Activated naive CD4-positive, alpha-beta T cell treated with anti-CD3 and anti-CD28 coated beads for 36 hours (primary cell): ENCODE measurements at regions not wholly inside any gene's neighbourhood (a gene's known extent, or its start where the extent isn't known, plus 50 kb on each side); places are given as distances from the start of the nearest gene placed in this dataset.

Experiments used
- CTCF ChIA-PET: fragments of 350-600 bp; sonication (Branson Sonifier 250); formaldehyde crosslinking; loops from one replicate; lab custom pipeline; 2021; ENCODE audit warnings: antibody characterized with exemption; lab: Charles Lee
- DNase-seq: peaks from one replicate; pipeline ENCODE4 v3.0.0-alpha.2; 2020
- H3K27ac Mint-ChIP-seq: one replicate; pipeline ENCODE4 v1.8.0; 2021; ENCODE audit warnings: mild to moderate bottlenecking, mixed read lengths
- H3K27me3 Mint-ChIP-seq: one replicate; pipeline ENCODE4 v1.8.0; 2021; ENCODE audit warnings: low read depth, mixed read lengths
- H3K36me3 Mint-ChIP-seq: one replicate; pipeline ENCODE4 v1.8.0; 2021; ENCODE audit warnings: low read depth, mixed read lengths
- H3K4me1 Mint-ChIP-seq: one replicate; pipeline ENCODE4 v1.8.0; 2021; ENCODE audit warnings: low read depth, mixed read lengths
- H3K4me3 Mint-ChIP-seq: one replicate; pipeline ENCODE4 v1.8.0; 2021; ENCODE audit warnings: mild to moderate bottlenecking, moderate library complexity, mixed read lengths
- H3K9me3 Mint-ChIP-seq: one replicate; pipeline ENCODE4 v1.8.0; 2021; ENCODE audit warnings: mixed read lengths
- intact Hi-C: fragments of 100-400 bp; cut with micrococcal nuclease; formaldehyde crosslinking; loops from one replicate; pipeline ENCODE4 v1.15.1; 2023

DNA sequence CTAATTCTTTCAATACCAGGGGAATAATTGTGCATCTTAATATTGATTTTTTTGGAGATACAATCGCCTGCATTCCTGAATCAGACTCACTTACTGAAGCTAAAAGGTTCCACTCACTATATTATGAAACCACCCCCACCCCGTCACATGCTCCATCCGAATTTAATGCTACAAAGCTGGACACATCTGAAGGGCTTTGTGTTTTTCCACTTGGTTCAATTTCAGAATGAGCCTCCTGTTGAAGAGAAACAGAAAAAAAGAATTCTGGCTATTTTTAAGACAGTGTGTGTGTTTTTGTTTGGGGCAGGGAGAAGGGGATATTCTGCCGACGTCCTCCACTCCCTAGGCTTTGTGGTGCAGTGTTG lies 165.5 kb upstream of the TBX20 start:
- CTCF ChIA-PET, result interaction anchor here (1.4 kb wide), 1 partner anchor 101 kb away, joined by 4 read pairs; no protein-coding TSS in a partner anchor
- Mint-ChIP-seq H3K4me3 (no peak overlapping the region), H3K27me3 (peaks cover 15% of the 10 kb centered on the region), H3K9me3 (no peaks in the 10 kb centered on the region), H3K36me3 (no peaks in the 10 kb centered on the region), H3K4me1 (no peaks in the 10 kb centered on the region), H3K27ac (no peak overlapping the region)
- DNase-seq, result no peak
- intact Hi-C loops, result no loop called here

DNA sequence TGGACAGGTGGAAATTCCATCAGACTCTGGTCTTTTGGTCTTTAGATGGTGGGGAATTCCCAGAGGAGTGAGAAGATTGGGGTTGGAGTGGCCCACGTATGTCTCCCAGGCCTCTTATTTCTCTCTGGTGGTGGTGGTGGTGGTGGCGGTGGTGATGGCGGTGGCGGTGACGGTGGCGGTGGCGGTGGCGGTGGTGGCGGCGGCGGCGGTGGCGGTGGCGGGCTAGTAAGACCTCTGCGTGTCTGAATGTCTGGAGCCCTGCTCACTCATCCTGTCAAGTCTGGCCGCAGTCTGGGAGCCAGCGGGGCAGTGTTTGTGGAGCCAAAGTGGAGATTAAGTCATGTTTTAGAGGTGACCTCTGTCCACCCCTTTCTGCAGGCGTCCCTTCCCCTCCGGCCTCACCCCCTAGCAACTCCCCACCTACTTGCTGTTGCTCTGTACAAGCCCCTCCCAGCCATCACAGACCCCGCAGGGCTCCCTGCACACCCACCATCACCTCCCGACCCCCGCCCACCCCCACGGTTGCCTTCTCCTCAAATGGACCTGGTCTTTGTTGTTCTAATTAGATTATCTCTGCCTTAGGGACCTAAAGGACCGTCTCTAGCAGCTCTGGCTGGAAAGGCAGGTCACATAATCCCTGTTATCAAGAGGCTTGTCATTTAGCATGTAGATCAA lies 165.0 kb upstream of the TBX20 start:
- intact Hi-C loops, result no loop called here

DNA sequence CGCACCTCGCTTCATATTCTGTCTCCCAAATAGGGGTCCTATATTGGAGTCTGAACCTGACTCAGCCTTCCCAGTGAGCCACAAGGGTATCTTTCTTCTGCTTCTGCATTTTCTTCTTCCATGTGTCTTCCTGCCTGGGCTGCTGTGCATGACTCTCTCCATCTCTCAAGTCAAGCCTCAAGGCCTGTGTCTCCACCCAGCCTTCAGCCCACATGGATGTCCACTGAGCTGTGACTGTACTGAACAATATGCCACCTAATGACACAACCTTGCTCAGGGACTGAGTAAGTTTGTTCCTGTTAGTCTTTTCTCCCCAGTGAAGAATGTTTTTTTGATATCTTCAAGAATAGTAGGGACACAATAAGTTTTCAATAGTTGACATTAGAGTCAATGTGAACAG lies 162.7 kb upstream of the TBX20 start:
- Mint-ChIP-seq H3K4me1 (no peaks in the 10 kb centered on the region), H3K27me3 (peaks cover 3% of the 10 kb centered on the region)

More for the DNA sequence above, 165.0 kb upstream of the TBX20 start:
- DNase-seq, result no peak
- CTCF ChIA-PET, result interaction anchor here (1.4 kb wide), 1 partner anchor 102 kb away, joined by 4 read pairs; no protein-coding TSS in a partner anchor
- Mint-ChIP-seq H3K27me3 (peaks cover 12% of the 10 kb centered on the region), H3K9me3 (no peaks in the 10 kb centered on the region), H3K27ac (no peak overlapping the region), H3K4me1 (no peaks in the 10 kb centered on the region), H3K4me3 (no peak overlapping the region), H3K36me3 (no peaks in the 10 kb centered on the region)

DNA sequence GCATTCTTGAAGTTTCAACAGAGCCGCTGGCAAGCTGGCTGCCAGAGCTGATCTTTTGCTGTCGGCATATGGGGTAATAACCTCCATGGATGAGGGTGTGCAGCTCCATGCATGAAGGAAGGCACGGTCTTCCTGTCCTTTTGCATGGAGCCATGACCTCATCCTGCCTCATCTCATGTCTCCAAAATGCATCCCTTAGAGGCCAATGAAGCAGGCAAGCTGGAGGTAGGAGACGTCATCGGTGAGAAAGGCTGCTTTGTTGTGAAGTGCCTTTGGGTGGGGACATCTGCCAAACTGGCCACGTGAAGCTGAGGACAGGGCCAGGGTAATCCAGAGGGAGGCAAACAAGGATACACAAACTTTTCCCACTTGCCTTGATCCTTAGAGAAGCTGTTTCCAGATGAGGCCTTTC lies 161.5 kb upstream of the TBX20 start:
- intact Hi-C loops, result no loop called here
- DNase-seq, result no peak
- Mint-ChIP-seq H3K4me1 (no peaks in the 10 kb centered on the region), H3K27ac (no peak overlapping the region), H3K27me3 (peaks cover 6% of the 10 kb centered on the region), H3K9me3 (no peaks in the 10 kb centered on the region), H3K4me3 (no peak overlapping the region), H3K36me3 (no peaks in the 10 kb centered on the region)
- CTCF ChIA-PET, result interaction anchor here (1.1 to 3.3 kb wide), 3 partner anchors 9 to 105 kb away, joined by 5 to 11 read pairs (median 9); no protein-coding TSS in a partner anchor

More for the DNA sequence above, 162.7 kb upstream of the TBX20 start:
- H3K4me3 Mint-ChIP-seq, result no peak overlapping the region
- CTCF ChIA-PET, result interaction anchor here (3.1 kb wide), 1 partner anchor 8 kb away, joined by 11 read pairs; no protein-coding TSS in a partner anchor
- DNase-seq, result no peak
- intact Hi-C loops, result no loop called here
- H3K27ac Mint-ChIP-seq, result no peak overlapping the region
- H3K36me3 Mint-ChIP-seq, result no peaks in the 10 kb centered on the region
- no peaks in the 10 kb centered on the region for H3K9me3 Mint-ChIP-seq

GRCh38 chr7:35411331-35411730 lies 157.4 kb upstream of the TBX20 start:
- no peaks in the 10 kb centered on the region for H3K36me3 Mint-ChIP-seq
- no peaks in the 10 kb centered on the region for H3K4me1 Mint-ChIP-seq
- no peak for DNase-seq
- H3K4me3 Mint-ChIP-seq, result no peak overlapping the region
- intact Hi-C loops, result no loop called here
- H3K27me3 Mint-ChIP-seq, result peaks cover 5% of the 10 kb centered on the region
- H3K9me3 Mint-ChIP-seq, result no peaks in the 10 kb centered on the region
- CTCF ChIA-PET, result interaction anchor here (0.6 kb wide), 2 partner anchors 73 to 478 kb away, joined by 5 read pairs; no protein-coding TSS in a partner anchor
- no peak overlapping the region for H3K27ac Mint-ChIP-seq

DNA sequence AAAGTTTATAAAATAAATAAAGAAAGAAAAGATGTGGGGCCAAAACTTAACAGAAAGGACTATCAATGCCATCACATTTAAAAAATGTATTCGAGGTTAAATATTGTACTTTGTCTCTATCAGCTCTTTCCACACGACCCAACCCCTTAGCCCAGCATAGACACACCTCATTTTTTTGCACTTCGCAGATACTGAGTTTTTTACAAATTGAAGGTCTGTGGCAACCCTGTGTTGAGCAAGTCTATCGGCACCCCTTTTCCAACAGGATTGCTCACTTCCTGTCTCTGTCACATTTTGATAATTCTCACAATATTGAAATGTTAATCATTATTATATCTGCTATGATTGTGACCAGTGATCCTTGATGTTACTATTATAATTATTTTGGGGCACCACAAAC lies 151.6 kb upstream of the TBX20 start:
- Mint-ChIP-seq H3K4me3 (no peak overlapping the region), H3K27me3 (peaks cover 2% of the 10 kb centered on the region), H3K4me1 (no peaks in the 10 kb centered on the region), H3K36me3 (no peaks in the 10 kb centered on the region), H3K9me3 (no peaks in the 10 kb centered on the region), H3K27ac (no peak overlapping the region)
- DNase-seq, result no peak
- CTCF ChIA-PET, result no interaction called here
- intact Hi-C loops, result no loop called here

DNA sequence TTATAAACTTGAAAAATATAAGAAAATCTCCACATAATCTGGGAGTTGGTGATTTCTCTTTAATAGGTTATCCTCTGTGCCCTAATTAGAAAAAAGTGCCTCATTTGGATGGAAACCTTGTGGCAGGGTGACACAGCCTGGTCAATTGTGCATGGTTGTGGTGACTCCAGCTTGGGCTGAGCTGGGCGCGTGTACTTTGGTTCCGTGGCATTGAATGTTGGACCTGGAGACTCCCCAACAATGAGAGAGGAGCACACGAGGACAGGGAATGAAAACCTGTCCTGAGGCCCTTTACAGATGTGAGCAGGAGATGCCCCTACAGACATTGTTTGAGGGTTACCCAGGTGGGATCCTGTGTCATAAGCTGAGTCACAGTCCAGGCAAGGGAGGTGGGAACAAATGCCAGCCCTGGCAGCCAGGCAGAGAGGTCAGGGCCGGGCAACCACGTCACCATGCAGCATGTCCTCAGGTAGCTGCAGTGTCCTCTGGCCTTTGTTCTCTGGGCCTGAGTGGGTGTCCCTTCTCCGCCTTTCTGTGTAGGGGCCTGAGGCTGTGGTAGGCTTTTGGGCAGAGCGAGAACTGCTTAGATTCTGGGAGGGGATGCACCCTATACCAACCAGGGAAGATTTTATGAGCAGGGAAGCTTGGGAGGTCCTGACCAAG lies 147.4 kb upstream of the TBX20 start:
- no peaks in the 10 kb centered on the region for H3K27me3 Mint-ChIP-seq
- no peak overlapping the region for H3K4me3 Mint-ChIP-seq
- DNase-seq, result no peak
- CTCF ChIA-PET, result no interaction called here
- no peaks in the 10 kb centered on the region for H3K4me1 Mint-ChIP-seq
- no peak overlapping the region for H3K27ac Mint-ChIP-seq
- intact Hi-C loops, result no loop called here
- no peaks in the 10 kb centered on the region for H3K36me3 Mint-ChIP-seq
- H3K9me3 Mint-ChIP-seq, result no peaks in the 10 kb centered on the region

DNA sequence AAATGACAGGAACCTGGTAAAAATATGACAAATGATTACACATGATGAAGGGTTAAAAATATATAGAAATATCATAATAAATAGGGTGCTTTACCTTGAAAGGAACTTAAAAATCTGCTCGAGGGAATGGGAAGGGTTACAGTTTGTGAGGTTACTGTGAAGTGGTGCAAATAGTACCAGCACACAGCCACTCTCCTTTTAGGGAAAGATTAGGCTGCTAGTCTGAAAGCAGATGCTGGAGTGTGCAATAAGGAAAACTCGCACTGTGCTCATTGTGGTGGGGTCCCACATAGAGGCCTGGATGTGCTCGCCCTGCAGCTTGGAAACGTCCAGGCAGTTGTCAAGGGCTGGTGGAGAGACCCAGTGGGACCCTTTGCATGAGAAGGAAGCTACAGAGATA lies 145.9 kb upstream of the TBX20 start:
- CTCF ChIA-PET, result no interaction called here
- H3K4me1 Mint-ChIP-seq, result no peaks in the 10 kb centered on the region
- intact Hi-C loops, result no loop called here
- H3K27ac Mint-ChIP-seq, result no peak overlapping the region
- no peak overlapping the region for H3K4me3 Mint-ChIP-seq
- H3K9me3 Mint-ChIP-seq, result no peaks in the 10 kb centered on the region
- no peak for DNase-seq
- no peaks in the 10 kb centered on the region for H3K36me3 Mint-ChIP-seq
- no peaks in the 10 kb centered on the region for H3K27me3 Mint-ChIP-seq

DNA sequence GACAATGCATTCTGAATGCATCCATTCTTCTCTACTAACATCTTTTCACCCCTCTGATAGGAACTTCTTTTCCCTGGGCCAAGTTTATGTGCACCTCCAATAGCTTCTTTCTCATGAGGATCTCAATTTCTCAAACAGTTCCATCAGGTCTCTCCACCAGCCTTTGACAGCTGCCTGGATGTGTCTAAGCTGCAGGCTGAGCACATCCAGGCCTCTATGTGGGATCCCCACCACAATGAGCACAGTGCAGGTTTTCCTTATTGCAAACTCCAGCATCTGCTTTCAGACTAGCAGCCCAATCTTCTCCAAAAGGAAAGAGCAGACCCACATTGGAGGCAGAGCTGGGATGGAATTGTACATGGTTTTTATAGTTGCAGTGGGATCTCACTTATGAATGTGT lies 145.3 kb upstream of the TBX20 start:
- Mint-ChIP-seq H3K36me3 (no peaks in the 10 kb centered on the region), H3K4me3 (no peak overlapping the region), H3K9me3 (no peaks in the 10 kb centered on the region), H3K27ac (no peak overlapping the region), H3K4me1 (no peaks in the 10 kb centered on the region), H3K27me3 (no peaks in the 10 kb centered on the region)
- intact Hi-C loops, result no loop called here
- DNase-seq, result no peak
- CTCF ChIA-PET, result no interaction called here

GRCh38 chr7:35398518-35398917 lies 144.6 kb upstream of the TBX20 start:
- no peak overlapping the region for H3K27ac Mint-ChIP-seq
- H3K4me1 Mint-ChIP-seq, result no peaks in the 10 kb centered on the region
- H3K9me3 Mint-ChIP-seq, result no peaks in the 10 kb centered on the region
- DNase-seq, result no peak
- CTCF ChIA-PET, result no interaction called here
- intact Hi-C loops, result no loop called here
- no peaks in the 10 kb centered on the region for H3K36me3 Mint-ChIP-seq
- no peak overlapping the region for H3K4me3 Mint-ChIP-seq
- no peaks in the 10 kb centered on the region for H3K27me3 Mint-ChIP-seq

DNA sequence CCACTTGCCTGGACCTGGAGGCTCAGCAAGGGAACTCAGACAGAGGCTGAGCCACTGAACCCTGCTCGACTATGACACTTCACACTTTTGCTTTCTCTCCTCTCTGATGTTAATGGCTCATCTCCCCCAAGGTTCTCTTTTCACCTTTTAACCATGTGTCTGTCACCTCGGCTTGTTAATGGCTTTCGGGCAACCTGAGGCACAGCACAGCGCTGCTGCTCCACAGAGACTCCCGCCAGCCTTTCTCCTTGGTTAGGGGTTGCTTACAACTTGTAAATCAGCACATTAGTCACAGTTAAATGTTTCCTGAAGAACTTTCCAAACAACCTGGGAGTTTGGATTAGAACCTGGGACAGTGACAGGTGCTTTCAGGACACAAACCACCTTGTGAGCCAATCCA lies 136.2 kb upstream of the TBX20 start:
- intact Hi-C loops, result no loop called here
- DNase-seq, result no peak
- H3K36me3 Mint-ChIP-seq, result no peaks in the 10 kb centered on the region
- no peak overlapping the region for H3K27ac Mint-ChIP-seq
- H3K27me3 Mint-ChIP-seq, result no peaks in the 10 kb centered on the region
- H3K4me3 Mint-ChIP-seq, result no peak overlapping the region
- CTCF ChIA-PET, result no interaction called here
- H3K9me3 Mint-ChIP-seq, result no peaks in the 10 kb centered on the region
- H3K4me1 Mint-ChIP-seq, result no peaks in the 10 kb centered on the region

DNA sequence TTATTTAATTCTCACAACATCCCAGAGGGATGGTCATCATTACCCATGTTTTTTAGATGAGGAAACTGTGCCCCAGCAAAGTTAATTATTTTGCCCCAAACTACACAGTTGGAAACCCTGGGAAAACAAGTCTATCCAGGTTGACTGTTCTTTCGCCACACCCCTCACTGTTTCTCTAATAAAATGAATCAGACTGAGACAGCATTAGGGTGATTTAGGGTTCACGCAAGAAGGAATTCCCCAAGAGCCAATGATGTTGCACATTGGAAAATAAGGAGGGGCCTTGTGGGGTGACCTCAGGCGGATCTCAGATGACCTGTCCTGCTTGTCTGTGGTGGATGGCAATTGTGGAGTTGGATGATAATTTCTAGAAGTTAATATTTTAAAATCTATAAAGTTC lies 135.7 kb upstream of the TBX20 start:
- H3K4me3 Mint-ChIP-seq, result no peak overlapping the region
- H3K9me3 Mint-ChIP-seq, result no peaks in the 10 kb centered on the region
- H3K27me3 Mint-ChIP-seq, result no peaks in the 10 kb centered on the region
- no peaks in the 10 kb centered on the region for H3K36me3 Mint-ChIP-seq
- intact Hi-C loops, result no loop called here
- CTCF ChIA-PET, result no interaction called here
- DNase-seq, result no peak
- H3K4me1 Mint-ChIP-seq, result no peaks in the 10 kb centered on the region
- H3K27ac Mint-ChIP-seq, result no peak overlapping the region
